ENCODE measurements at regions not wholly inside any gene's neighbourhood (a gene's known extent, or its start where the extent isn't known, plus 50 kb on each side); places are given as distances from the start of the nearest gene placed in this dataset.
"Not testable (repeated sequence)": the region's sequence is repeated elsewhere in the genome, so short reads cannot be mapped to it uniquely, and the experiment has no call there.

- DNase-seq (ENCODE audit: low read depth, low spot score): no peak
- no peaks in the 10 kb centered on the region for H3K27me3 ChIP-seq (ENCODE audit: control insufficient read depth, insufficient read depth, low read length)
- 0 out of 2 replicates have a peak, but pooled peaks have one; percentile 4 for TF ChIP-seq CTCF (IDR thresholded peaks at IDR 0.05; ENCODE audit: low read depth, low read length)
- CTCF ChIA-PET: no interaction called here
- H3K4me3 ChIP-seq (ENCODE audit: low read depth, low read length): no peak overlapping the region
- no peaks in the 10 kb centered on the region; the same call in 1 of the 2 replicates for H3K9me3 ChIP-seq (ENCODE audit: control insufficient read depth, insufficient read depth, low read length)
- H3K27ac ChIP-seq (ENCODE audit: low read depth, low read length): no peak overlapping the region
- POLR2A ChIA-PET: no interaction called here
Measured at GRCh38 chr6:50381099-50381415, 331.3 kb upstream of the DEFB112 start.

- DNase-seq (ENCODE audit: low read depth, low spot score): no peak
- Histone ChIP-seq H3K27ac (ENCODE audit: low read depth, low read length) (no peak overlapping the region), H3K9me3 (ENCODE audit: control insufficient read depth, insufficient read depth, low read length) (0 out of 2 replicates have a peak, but pooled peaks cover 2% of the 10 kb centered on the region), H3K4me3 (ENCODE audit: low read depth, low read length) (no peak overlapping the region), H3K27me3 (ENCODE audit: control insufficient read depth, insufficient read depth, low read length) (no peaks in the 10 kb centered on the region)
- TF ChIP-seq CTCF (IDR thresholded peaks at IDR 0.05; ENCODE audit: low read depth, low read length): no peak
- ChIA-PET CTCF (no interaction called here), POLR2A (no interaction called here)
Measured at GRCh38 chr6:50390416-50390815, 322.9 kb upstream of the TFAP2D start.

GRCh38 chr6:50394139-50394538, 319.2 kb upstream of the TFAP2D start:
- POLR2A ChIA-PET; H3K27me3 ChIP-seq (ENCODE audit: control insufficient read depth, insufficient read depth, low read length); H3K27ac ChIP-seq (ENCODE audit: low read depth, low read length); H3K9me3 ChIP-seq (ENCODE audit: control insufficient read depth, insufficient read depth, low read length); DNase-seq (ENCODE audit: low read depth, low spot score); H3K4me3 ChIP-seq (ENCODE audit: low read depth, low read length); CTCF ChIA-PET: not testable (repeated sequence)

GRCh38 chr6:50404643-50405042, 308.7 kb upstream of the TFAP2D start:
- no peak overlapping the region for H3K27ac ChIP-seq (ENCODE audit: low read depth, low read length)
- no peaks in the 10 kb centered on the region for H3K27me3 ChIP-seq (ENCODE audit: control insufficient read depth, insufficient read depth, low read length)
- ChIA-PET POLR2A (no interaction called here), CTCF (no interaction called here)
- DNase-seq (ENCODE audit: low read depth, low spot score): no peak
- no peaks in the 10 kb centered on the region for H3K9me3 ChIP-seq (ENCODE audit: control insufficient read depth, insufficient read depth, low read length)
- H3K4me3 ChIP-seq (ENCODE audit: low read depth, low read length): no peak overlapping the region
- TF ChIP-seq CTCF (IDR thresholded peaks at IDR 0.05; ENCODE audit: low read depth, low read length): no peak

GRCh38 chr6:50410579-50410978, 302.7 kb upstream of the TFAP2D start:
- CTCF ChIA-PET: no interaction called here
- Histone ChIP-seq H3K27me3 (ENCODE audit: control insufficient read depth, insufficient read depth, low read length) (no peaks in the 10 kb centered on the region), H3K4me3 (ENCODE audit: low read depth, low read length) (no peak overlapping the region), H3K9me3 (ENCODE audit: control insufficient read depth, insufficient read depth, low read length) (no peaks in the 10 kb centered on the region), H3K27ac (ENCODE audit: low read depth, low read length) (no peak overlapping the region)
- POLR2A ChIA-PET: no interaction called here
- TF ChIP-seq CTCF (IDR thresholded peaks at IDR 0.05; ENCODE audit: low read depth, low read length): no peak
- DNase-seq (ENCODE audit: low read depth, low spot score): no peak

- DNase-seq (ENCODE audit: low read depth, low spot score); H3K27ac ChIP-seq (ENCODE audit: low read depth, low read length); H3K27me3 ChIP-seq (ENCODE audit: control insufficient read depth, insufficient read depth, low read length); H3K4me3 ChIP-seq (ENCODE audit: low read depth, low read length); CTCF ChIA-PET; H3K9me3 ChIP-seq (ENCODE audit: control insufficient read depth, insufficient read depth, low read length); POLR2A ChIA-PET: not testable (repeated sequence)
Measured at GRCh38 chr6:50421041-50421440, 292.3 kb upstream of the TFAP2D start.

All from AG04450 (cell line).